ENCODE measurements at regions not wholly inside any gene's neighbourhood (a gene's known extent, or its start where the extent isn't known, plus 50 kb on each side); places are given as distances from the start of the nearest gene placed in this dataset.
A peak's percentile ranks its signal among the peaks of the same experiment; 100 is the strongest.

GRCh38 chr1:82829527-82829926 is 1028.8 kb downstream of the ADGRL2 start:
- no peaks in the 10 kb centered on the region for H3K36me3 Mint-ChIP-seq
- H3K4me1 Mint-ChIP-seq = peaks cover 16% of the 10 kb centered on the region
- DNase-seq (ENCODE audit: low spot score in 2 of 2, unreplicated experiment in 2 of 2) = no peak
- no peak overlapping the region for H3K4me3 Mint-ChIP-seq
- no peak overlapping the region for H3K27ac Mint-ChIP-seq
- TF ChIP-seq, protein P1, sequence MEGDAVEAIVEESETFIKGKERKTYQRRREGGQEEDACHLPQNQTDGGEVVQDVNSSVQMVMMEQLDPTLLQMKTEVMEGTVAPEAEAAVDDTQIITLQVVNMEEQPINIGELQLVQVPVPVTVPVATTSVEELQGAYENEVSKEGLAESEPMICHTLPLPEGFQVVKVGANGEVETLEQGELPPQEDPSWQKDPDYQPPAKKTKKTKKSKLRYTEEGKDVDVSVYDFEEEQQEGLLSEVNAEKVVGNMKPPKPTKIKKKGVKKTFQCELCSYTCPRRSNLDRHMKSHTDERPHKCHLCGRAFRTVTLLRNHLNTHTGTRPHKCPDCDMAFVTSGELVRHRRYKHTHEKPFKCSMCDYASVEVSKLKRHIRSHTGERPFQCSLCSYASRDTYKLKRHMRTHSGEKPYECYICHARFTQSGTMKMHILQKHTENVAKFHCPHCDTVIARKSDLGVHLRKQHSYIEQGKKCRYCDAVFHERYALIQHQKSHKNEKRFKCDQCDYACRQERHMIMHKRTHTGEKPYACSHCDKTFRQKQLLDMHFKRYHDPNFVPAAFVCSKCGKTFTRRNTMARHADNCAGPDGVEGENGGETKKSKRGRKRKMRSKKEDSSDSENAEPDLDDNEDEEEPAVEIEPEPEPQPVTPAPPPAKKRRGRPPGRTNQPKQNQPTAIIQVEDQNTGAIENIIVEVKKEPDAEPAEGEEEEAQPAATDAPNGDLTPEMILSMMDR (IDR thresholded peaks at IDR 0.05; ENCODE audit: unreplicated experiment) = no peak
- no peaks in the 10 kb centered on the region for H3K27me3 Mint-ChIP-seq (ENCODE audit: low read depth)
- no peaks in the 10 kb centered on the region for H3K9me3 Mint-ChIP-seq

DNA sequence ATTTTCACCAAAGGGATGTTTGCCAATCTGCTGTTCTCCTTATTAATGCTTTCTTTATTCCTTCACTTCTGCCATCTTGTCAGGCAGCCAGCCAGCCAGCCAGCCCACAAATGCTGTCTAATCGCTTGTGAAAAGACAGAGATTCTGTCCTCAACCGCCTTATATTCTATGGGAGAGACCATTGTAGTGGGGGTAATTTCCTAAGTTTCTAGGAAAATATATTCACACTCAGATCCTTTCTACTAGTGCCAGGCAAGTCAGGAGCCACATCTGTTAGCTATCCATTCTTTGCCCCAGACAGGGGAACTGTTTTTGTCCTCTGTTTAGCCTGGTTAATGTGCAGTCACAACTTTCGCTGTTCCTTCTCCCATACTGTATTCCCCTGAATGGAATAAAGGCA is 1023.1 kb downstream of the ADGRL2 start:
- no peaks in the 10 kb centered on the region for H3K27me3 Mint-ChIP-seq (ENCODE audit: low read depth)
- H3K4me3 Mint-ChIP-seq = no peak overlapping the region
- H3K4me1 Mint-ChIP-seq = peaks cover 37% of the 10 kb centered on the region
- H3K36me3 Mint-ChIP-seq = no peaks in the 10 kb centered on the region
- TF ChIP-seq, protein P1 (IDR thresholded peaks at IDR 0.05; ENCODE audit: unreplicated experiment) = no peak
- DNase-seq (ENCODE audit: low spot score in 2 of 2, unreplicated experiment in 2 of 2) = no peak
- H3K27ac Mint-ChIP-seq = peak overlapping the region; percentile 51
- H3K9me3 Mint-ChIP-seq = no peaks in the 10 kb centered on the region

DNA sequence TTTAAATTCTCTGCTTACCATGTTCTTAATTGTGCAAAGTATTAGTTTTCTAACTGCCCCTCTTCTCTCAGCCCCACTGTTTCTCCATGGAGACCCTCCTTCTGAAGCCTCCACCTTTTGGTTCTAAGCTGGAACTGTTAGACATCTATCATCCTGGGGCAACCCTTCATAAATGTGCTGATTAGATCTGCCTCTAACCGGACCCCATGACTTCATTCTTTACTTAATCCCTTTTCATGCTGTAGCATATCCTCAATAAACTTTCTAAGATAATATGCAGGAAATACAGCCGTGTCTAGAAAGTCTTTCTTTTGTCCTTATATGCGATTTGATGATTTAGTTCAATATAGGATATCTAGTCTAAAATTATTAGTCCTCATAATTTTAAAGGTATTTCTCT is 1020.1 kb downstream of the ADGRL2 start:
- H3K27ac Mint-ChIP-seq = peak overlapping the region; percentile 1
- no peaks in the 10 kb centered on the region for H3K36me3 Mint-ChIP-seq
- H3K4me3 Mint-ChIP-seq = no peak overlapping the region
- peaks cover 43% of the 10 kb centered on the region for H3K4me1 Mint-ChIP-seq
- TF ChIP-seq, protein P1 (IDR thresholded peaks at IDR 0.05; ENCODE audit: unreplicated experiment) = no peak
- no peak for DNase-seq (ENCODE audit: low spot score in 2 of 2, unreplicated experiment in 2 of 2)
- no peaks in the 10 kb centered on the region for H3K27me3 Mint-ChIP-seq (ENCODE audit: low read depth)
- H3K9me3 Mint-ChIP-seq = peaks cover 14% of the 10 kb centered on the region

DNA sequence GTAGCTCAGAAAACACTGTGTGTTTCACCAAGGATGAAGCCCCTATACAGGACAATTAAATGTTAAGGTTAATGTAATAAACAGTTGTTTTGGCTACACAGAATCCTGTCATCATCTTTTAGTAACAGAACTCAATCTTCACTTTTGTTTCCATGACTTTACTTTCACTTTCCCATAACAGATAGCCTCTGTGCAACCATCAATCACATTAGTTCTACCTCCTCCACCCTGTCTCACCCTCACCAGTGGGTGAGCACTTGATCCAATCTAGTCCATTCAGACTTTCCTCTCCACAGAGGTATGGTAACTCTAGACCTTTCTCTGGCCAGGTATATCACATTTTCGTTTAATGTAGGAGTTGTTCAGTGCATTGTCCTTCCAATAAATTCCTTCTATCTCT is 1018.5 kb downstream of the ADGRL2 start:
- H3K9me3 Mint-ChIP-seq = peaks cover 14% of the 10 kb centered on the region
- TF ChIP-seq, protein P1 (IDR thresholded peaks at IDR 0.05; ENCODE audit: unreplicated experiment) = no peak
- no peaks in the 10 kb centered on the region for H3K27me3 Mint-ChIP-seq (ENCODE audit: low read depth)

DNA sequence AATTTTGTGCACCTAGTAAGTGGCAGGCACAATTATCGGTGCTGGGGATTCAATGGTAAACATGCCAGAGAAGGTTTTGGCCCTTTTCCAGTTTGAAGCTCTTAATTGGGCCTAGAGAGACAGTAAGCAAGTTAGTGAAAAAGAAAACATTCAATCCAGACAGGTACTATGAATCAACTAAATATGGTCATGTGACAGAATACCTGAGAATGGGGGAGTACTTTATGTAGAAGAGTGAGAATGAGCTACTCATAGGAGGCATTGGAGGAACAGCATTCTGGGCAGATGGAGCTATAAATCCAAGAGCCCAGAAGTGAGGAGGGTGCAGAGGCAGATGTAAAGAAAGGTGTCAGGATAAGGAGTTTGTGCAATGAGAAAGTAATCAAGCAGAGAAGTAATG is 1017.9 kb downstream of the ADGRL2 start:
- Mint-ChIP-seq H3K4me3 (no peak overlapping the region), H3K9me3 (peaks cover 14% of the 10 kb centered on the region), H3K27me3 (ENCODE audit: low read depth) (no peaks in the 10 kb centered on the region), H3K36me3 (no peaks in the 10 kb centered on the region), H3K27ac (peak overlapping the region; percentile 14), H3K4me1 (peaks cover 36% of the 10 kb centered on the region)
- DNase-seq (ENCODE audit: low spot score in 2 of 2, unreplicated experiment in 2 of 2) = no peak
- TF ChIP-seq, protein P1 (IDR thresholded peaks at IDR 0.05; ENCODE audit: unreplicated experiment) = no peak

More for the DNA sequence above, 1018.5 kb downstream of the ADGRL2 start:
- Mint-ChIP-seq H3K4me1 (peaks cover 41% of the 10 kb centered on the region), H3K36me3 (no peaks in the 10 kb centered on the region), H3K27ac (peak overlapping the region; percentile 17), H3K4me3 (no peak overlapping the region)
- DNase-seq (ENCODE audit: low spot score in 2 of 2, unreplicated experiment in 2 of 2) = no peak

GRCh38 chr1:82813386-82813785 is 1012.7 kb downstream of the ADGRL2 start:
- peaks cover 14% of the 10 kb centered on the region for H3K9me3 Mint-ChIP-seq

More at GRCh38 chr1:82813386-82813785, 1012.7 kb downstream of the ADGRL2 start:
- Mint-ChIP-seq H3K27ac (no peak overlapping the region), H3K4me3 (no peak overlapping the region), H3K27me3 (ENCODE audit: low read depth) (no peaks in the 10 kb centered on the region), H3K4me1 (peaks cover 22% of the 10 kb centered on the region), H3K36me3 (no peaks in the 10 kb centered on the region)
- TF ChIP-seq, protein P1 (IDR thresholded peaks at IDR 0.05; ENCODE audit: unreplicated experiment) = no peak
- no peak for DNase-seq (ENCODE audit: low spot score in 2 of 2, unreplicated experiment in 2 of 2)
